Pons (tissue), 1 donor: ENCODE measurements at regions not wholly inside any gene's neighbourhood (a gene's known extent, or its start where the extent isn't known, plus 50 kb on each side); places are given as distances from the start of the nearest gene placed in this dataset.
A peak's percentile ranks its signal among the peaks of the same experiment; 100 is the strongest.

ENCODE experiments used
- DNase-seq: peaks from one replicate; pipeline ENCODE4 v3.0.0-alpha.2; 2016; ENCODE audit warnings: low spot score

DNA sequence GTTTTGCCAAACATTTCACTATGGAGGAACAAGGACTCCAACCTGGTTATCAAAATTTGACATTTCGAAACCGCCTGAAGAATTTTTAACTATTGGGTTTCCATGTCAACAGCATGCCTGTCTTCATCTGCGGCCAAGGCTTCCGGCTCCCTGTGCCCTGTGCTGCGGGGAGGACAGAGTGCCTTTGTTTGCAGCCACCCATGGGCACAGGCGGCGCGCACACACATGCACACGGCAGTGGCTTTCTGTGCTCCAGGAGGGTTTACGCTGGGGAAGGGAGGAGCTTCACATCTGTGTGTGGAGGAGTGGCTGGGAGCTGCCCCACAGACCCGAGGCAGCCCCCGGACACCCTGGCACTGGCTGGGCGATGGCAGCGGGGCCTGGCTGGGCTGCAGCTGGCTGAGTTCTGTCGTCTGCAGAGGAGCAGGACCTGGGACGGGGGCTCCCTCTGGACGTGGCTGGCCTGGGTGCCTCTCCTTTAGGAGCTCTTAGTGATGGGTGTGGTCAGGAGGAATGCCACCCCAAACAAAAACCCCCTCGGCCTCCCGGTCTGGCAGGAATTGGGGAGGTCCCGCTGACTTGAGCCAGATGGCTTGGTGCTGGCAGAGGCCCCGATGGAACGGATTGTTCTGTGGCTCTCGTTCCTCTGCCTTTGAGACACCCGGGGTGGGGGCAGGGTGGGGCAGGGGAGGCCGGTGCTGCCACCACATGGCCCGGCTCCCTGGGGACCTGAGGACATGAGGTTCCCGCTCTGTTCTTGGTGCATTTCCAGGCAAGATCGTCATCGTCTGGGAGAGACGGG lies 1290.9 kb downstream of the BRD1 start:
- DNase-seq: peak; percentile 76

DNA sequence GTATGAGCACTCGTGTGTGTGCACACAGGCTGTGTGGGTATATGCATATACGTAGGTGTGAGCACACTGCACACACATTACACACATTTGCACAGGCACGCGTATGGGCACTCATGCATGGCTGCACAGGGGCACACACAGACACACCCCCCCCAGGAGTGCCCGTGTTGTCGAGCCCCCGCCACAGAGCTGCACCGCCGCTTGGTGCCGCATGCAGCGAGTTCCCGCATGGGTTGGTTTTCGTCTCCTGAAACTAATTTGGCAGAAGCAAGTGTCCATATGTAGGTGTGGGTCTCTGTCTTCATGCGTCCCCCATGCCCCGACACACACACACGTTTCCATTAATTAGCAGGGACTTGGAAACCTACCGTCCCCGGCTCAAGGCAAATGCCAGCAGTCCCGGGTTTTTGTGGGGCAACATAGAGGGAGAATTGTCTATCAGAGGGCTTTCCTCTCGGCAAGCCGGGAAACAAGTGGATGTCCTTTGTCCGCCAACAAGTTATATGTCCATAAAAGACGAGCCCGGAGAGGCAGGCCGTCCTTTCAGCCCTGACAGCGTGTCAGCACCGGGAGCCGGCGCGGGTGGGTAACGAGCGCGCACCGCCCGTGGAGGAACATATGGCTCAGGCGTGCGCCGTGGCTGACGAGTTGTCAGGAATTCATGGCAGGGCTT lies 1291.7 kb downstream of the BRD1 start:
- DNase-seq: peak; percentile 68

DNA sequence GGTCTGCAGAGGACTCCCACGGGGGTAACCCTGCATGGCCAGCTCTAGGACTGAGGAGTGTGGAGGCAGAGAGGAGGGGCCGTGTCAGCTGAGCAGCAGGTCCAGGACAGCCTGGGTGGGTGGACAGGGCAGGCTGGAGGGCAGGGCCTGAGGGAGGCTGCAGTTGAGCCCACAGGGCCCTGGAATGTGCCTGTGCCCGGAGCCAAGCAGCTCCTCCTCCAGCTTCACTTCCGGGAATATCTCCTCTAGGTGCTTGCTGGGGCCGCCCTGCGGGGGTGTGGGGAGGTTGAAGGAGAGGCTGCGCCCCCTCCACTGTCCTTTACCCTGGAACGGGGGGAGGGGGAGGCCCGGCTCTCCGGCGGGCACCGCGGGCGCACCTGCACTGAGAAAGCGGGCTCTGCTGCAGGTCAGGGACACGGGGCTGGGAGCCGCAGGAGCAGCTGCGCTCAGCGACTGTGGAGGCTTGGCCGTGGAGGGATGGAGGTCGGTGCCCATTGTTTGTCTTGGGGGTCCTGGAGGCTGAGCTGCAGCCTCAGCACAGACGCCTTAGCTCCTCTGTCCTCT lies 1293.2 kb downstream of the BRD1 start:
- no peak for DNase-seq

DNA sequence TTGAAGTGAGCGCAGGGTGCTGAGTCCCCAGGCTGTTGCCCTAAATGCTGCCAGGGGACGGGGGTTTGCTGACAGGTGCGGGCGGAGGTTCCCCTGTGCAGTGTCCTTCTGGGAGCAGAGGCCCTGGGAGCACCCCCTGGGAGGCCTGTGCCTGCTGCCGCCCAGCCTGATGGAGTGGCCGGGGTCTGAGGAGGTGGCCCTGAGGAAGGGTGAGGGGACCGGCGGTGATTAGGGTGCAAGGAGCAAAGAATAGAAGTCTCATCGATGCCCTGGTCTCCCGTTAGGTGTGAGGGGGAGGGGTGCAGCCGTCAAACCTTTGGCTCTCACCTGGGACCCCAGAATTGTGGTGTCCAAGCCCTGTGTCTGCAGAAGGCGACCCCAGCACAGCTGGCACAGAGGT lies 1294.7 kb downstream of the BRD1 start:
- DNase-seq: no peak

DNA sequence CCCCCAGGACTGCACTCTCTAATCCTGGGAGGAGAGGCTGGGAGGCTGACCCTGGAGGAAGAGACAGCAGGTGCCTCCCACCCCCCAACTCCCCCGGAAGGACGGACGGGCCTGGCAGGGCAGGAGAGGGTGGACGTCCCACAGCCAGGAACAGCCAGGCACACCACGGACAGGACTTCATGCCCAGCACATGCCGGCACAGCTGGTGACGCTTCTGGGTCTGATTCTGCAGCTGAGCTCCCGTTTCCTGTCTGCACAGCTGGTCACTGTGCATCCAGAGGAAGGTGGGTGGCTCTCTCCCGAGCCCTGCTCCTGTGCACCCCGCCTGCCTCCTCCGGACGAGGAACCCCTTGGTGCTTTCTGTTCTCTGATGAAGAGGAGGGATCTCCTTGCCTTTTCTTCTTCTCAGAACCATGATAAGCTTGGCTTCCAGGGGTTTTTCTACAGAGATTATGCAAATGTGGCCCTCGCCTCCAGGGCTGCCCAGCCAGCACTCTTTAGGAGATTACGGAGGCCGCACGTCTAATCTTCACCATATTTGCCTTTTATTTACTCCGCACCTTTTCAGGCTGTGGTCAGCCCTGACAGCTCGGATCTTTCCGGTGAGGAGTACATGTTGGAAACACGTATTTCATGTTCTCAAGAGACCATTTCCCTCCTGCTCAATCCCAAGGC lies 1295.8 kb downstream of the BRD1 start:
- DNase-seq: no peak

DNA sequence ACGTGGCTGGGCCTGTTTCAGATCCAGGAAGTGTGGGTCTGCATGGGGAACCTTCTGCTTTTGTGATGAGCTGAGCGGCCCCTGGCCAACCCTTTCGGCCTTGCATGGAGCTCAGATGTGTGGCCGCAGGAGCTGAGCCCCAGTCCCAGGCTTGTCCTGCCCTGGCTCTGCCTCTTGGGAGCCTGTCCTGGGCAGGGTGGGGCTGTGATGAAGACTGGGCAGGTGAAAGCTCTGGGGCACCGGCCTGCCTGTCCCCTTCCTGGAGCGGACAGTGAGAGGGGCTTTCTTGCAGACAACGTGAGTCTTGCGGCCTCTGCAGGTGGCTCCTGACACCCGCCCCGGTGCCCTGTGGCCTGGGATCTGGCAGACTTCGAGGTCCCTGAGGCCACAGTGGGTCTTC lies 1296.6 kb downstream of the BRD1 start:
- no peak for DNase-seq

DNA sequence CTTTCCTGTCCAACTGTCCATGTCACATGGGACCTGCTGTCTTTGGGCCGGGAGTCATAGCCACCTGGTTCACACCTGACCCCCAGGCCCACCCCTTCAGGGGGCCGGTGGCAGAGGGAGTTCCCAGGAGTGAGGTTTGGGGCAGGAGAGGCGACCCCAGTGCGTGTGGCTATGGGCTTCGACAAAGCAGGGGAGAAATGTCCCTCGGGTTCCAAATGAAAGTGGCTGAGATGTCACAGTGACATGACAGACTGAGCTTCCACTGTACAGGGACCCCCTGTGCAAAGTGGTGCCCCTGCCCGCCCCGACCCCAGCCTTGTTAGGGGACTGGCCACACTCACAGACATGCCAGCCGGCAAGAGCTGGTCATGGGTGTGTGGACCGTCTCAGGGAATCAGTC lies 1297.0 kb downstream of the BRD1 start:
- no peak for DNase-seq

DNA sequence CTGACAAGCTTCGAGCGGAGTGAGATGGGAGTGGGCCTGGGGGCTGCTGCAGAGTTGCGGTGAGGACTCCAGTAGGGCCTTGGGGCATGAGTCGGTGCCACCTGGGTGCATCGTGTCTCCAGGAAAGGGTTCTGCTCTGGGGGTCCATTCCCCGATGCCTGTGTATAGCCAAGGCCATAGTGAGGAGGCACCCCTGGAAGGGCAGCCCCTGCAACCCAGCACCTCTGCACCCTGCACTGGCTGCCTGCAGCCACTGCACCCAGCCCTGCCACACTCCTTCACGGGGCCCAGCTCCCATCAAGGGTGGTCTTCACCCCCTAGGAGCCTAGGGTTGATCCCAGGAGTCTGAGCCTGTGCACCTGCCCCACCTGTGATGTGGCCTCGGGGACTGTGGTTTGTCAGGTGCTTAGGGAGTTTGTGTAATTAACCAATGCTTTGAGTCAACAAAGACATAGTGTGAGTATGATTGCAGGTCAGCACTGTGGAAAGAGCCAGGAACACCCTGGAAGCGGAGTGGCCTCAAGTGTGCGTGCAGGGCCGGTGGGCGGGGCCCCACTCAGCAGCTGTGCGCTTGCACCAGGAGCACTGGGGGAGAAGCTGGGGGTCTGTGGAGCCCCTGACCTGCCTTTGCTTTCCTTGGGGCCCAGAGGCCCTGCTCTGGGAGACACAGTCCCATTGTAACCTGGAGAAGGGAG lies 1299.3 kb downstream of the BRD1 start:
- DNase-seq: no peak

DNA sequence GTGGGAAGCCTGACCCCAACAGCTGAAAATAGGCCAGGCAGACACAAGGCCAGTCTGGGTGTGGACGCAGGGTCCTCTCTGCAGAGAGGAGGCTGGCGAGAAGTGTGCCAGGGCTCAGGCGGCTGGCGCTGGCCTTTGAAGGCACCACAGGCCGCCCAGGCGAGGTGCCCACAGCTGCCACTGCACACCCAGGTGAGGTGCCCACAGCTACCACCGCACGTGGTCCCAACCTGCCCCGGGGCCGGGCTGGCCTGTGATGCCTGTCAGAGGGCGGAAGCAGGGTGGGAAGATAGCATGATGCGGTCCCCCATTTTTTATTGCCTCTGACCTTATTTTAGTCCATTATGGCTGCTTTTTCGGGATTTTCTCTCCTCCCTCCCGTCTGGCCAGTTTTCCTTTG lies 1303.9 kb downstream of the BRD1 start:
- DNase-seq: no peak

DNA sequence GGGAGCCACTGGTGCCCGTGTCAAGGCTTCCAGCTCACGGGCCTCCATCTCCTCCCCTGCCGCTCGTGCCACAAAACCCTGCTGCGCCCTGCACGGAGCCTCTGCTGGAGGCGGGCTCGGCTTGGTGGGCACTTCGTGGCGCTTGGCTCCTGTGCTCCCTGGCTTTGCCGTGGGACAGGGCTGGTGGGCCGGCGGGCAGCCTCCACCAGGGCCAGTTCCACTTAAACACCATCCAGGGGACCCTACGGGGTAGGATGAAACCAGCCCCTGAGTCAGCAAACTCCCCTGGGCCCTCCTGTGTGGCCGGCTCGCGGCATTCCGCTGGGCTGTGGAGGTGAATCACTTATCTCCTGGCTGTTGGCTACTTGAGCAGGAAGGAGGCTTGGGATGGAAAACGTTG lies 1304.6 kb downstream of the BRD1 start:
- no peak for DNase-seq

DNA sequence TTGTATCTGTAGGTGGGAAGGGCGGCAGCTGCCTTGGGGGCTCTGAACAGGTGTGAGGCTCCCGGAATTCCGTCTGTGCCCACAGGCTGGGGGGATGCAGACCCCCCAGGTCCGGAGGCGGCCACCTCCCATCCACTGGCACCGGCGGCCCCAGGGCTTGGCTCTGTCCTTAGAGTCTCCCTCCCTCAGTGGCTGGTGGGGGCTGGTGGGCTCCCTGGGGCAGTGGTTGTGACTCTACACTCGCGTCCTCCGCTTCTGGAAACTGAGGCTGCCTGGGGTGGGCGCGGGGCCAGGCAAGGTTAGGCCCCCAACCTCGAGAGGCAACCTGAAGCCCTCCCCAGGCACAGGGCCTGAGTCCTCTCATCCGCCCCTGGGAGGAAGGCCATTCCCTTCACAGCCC lies 1305.4 kb downstream of the BRD1 start:
- DNase-seq: no peak

DNA sequence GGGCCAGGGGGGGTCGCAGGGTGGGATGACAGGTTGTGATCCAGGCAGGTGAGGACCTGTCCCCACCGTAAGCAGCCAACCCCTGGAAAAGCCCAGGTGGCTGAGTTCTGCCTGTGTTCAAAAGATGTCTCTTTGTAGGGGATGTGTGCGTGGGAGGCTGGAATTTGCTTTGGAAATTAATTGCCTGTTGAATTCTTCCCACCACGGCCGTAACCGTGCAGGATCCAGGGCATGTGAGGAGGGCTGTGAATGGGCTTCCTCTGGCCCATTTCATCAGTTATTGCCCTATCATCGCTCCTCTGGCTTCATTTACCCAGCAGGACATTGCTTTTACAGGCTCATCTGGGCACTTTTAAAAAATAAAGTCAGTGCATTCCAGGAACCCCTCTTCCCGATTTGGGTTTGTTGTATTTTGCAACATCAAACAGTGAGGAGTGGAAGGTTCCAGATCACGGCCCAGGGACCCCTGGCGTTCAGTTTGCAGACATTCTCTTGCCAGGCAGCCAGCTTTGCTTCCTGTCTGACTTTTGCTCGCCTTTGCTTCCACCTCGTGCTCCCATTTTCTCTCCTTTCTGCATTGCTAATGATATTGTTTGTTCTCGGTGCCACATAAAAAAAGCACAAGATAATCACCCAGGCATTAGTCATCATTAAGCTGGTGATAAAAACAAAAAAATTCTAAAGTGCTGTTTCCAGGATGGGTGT lies 1306.6 kb downstream of the BRD1 start:
- no peak for DNase-seq

DNA sequence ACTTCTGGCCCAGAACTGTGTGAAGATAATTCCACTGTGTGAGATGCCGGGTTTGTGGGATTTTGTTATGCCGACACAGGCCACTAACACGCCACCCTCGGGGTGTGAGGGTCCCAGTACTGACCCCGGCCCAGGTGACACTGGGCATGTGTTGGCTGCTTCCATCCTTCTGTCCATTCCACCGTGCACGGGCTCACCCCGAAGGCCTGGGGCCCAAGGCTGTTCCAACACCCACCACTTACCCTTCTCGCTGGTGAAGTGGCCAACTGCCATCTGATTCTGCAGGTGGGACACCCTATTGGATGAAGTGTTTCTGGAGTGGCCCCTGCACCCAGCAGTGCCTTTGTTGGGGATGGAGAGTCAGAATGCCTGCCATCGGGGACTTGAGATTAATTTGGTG lies 1307.5 kb downstream of the BRD1 start:
- DNase-seq: no peak

DNA sequence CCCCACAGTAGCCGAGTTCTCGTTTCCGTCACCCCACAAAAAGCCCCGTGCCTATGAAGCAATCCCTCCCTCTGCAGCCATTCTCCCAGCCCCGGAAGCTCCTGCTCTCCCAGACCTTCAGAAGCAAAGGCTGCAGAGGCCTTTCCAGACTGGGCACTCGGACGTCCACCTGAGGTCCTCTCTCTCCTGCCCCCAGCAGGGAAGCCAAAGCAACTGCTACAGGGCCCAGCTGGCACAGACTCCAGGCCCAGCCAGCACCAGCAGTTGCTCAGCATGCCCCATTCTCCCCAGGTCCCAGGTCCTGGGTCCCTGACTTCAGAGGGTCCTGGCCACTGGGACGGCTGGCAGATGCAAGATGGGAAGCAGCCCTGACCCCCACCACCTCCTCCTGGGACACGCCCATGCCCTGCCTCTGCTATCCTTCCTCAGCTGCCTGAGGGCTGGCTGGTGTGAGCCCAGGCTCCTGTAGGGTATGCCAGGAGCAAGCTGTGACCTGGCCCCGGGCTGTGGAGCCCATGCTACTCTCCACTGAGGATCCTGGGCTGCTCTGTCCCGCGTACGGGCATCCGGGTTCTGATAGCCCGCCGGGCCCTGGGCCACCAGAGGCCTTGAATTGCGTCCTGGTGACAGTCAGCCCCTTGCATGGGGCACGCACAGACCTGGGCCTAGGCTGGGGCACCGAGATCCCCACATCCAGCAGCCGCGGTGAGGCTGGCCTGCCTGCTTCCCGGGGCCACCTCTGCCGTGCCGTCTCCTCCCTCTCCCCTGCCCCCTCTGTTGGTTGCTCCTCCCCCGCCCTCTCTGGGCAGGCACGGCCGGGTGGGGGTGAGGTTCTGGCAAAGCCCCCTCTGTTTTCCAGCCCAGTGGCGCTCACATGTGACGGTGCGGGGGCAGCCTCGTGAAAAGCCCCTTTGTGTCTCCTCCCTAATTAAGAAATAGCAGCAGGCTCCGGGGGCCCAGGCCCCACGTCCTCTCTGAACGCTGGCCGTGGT lies 1310.3 kb downstream of the BRD1 start:
- peak; percentile 58 for DNase-seq

DNA sequence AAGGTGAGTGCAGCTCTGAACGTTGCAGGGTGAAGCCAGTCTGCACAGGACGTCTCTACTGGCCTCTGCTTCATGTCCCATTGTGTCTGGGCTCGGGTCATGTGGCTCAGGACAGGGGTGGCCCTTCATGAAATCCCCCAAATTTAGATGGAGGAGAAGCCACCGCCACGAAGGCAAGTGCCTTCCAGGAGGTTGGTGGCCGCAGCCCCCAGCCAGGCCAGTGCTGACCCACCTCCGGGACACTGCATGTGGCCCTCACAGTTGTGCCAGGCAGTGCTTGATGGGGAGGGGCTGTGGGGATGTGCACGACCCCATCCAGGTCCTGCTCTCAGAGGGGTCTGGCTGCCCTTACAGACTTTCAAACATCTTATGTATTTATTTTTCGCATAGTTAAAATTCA lies 1311.1 kb downstream of the BRD1 start:
- DNase-seq: no peak

DNA sequence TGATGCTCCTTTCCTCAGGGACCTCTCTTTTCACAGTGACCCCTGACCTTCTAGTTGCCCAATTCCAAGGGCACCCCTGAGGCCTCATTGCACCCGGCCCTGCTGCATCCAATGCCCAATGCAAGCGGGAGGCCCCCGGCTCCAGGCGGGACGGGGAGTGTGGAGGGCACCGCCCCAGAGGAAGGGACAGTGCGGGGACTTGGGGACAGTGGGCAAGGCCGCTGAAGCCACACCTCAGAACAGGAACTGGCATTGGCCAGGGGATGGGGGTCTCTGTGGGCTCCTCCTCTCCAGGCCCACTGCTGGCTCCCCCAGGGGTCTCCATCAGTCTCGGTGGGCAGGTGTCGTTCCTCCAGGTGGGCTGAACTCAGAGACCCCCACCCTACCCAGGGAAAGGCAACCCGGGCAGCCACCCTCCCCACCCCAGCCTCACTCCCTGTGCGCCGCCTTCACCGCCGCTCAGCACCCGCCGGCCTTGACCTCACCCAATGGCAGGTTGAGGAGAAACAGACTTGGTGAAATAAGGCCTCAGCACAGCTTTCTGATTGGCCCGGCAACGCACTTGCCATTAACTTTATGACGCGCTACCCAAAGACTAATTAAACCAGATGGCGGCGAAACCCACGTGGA lies 1312.0 kb downstream of the BRD1 start:
- no peak for DNase-seq

DNA sequence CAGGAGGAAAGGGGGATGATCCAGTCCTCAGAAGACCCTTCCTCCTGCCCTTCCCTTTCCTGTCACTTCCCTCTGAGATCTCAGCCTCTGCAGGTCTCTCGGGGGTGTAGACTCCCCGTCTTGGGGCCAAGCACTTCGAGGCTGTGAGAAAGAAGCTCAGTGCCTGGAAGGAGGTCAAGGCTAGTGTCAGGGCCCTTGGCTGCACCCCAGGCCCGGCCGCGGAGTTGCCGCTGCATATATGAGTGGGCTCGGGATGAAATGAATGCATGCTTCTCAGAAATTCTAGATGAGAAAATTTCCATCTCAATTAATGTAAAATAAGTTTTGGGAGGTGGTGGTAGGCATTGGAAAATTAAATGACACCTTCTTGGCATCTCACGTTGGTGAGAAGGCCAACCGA lies 1313.7 kb downstream of the BRD1 start:
- DNase-seq: no peak

DNA sequence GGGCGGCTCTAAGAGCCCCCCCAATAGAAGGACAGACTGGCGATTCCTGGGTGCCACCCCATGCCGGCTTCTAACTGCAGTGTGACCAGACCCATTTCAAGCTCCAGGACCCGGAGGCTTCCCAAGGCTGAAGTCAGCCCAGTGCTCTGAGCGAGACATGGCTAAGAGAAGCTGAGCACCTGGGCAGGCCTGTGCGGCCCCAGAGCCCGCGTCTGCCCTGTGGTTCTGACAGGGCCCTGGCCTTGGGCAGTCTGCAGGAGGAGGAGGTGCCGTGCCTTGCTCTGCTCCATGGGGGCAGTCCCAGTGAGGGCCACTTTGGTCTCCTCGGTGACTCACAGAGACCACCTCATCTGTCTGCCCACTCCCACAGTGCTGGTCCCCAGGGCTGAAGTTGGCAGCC lies 1314.2 kb downstream of the BRD1 start:
- no peak for DNase-seq

DNA sequence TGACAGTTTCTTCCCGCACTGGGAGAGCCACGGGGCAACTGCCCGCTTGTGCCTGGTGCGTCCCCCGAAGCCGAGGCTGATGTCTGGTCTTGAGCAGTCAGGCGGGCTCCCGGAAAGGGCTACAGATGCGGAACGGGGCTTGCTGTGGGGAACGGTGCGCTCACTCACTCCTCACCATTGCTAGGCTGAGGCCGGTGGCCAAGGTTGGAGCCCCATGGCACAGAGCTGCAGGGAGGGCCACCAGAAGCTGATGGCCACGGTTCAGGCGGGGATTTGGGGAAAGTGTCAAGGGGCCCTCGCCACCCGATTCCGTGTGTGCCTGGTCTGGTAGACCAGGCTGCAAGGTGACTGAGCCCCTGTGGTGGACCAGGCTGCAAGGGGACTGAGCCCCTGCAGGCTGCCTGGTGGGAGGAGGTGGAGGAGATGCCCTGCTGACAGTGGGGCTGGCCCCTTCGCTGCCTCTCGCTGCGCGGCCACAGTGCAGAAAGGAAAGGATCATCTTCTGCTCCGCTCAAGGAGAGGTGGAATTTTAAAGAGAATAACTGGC lies 1315.8 kb downstream of the BRD1 start:
- DNase-seq: no peak

DNA sequence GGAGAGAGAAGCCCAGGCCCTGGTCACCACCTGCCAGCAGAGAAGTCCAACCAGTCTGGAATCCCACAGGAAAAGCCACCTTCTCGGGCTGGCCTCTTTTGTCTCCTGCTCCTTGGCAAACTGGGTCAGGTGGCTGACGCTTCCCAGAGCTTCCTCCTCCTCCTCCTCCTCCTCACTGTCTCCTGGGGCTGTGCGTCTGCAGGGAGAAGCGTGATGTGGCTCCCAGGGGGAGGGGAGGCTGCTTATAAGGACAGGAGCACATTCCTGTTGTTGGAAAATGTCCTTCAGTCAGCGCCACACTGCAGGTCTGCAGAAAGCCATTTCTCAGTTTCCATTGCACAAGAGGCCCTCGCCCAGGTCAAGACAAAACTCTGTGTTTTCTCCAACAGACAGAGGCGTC lies 1316.5 kb downstream of the BRD1 start:
- no peak for DNase-seq
